Keratinocyte (primary cell): ENCODE measurements at regions not wholly inside any gene's neighbourhood (a gene's known extent, or its start where the extent isn't known, plus 50 kb on each side); places are given as distances from the start of the nearest gene placed in this dataset.

Experiments used
- EZH2 ChIP-seq: IDR thresholded peaks from one replicate; pipeline ENCODE4 v1.6.1; 2012; ENCODE audit warnings: inconsistent platforms, mild to moderate bottlenecking, low read length, moderate library complexity
- TF ChIP-seq, protein P1 (sequence below), 3 experiments: IDR thresholded peaks in 1 of 3; conservative IDR thresholded peaks in 1 of 3; optimal IDR thresholded peaks in 1 of 3; 2 replicates in 2 of 3; 3 replicates in 1 of 3; pipeline versions ENCODE3 to v1.5.1; 2011; ENCODE audit warnings: low read length in 3 of 3, mild to moderate bottlenecking in 3 of 3, moderate library complexity in 2 of 3, control low read depth in 1 of 3, inconsistent platforms in 1 of 3; ENCODE audit not compliant: insufficient read depth in 2 of 3; ENCODE audit errors: extremely low read depth in 1 of 3

DNA sequence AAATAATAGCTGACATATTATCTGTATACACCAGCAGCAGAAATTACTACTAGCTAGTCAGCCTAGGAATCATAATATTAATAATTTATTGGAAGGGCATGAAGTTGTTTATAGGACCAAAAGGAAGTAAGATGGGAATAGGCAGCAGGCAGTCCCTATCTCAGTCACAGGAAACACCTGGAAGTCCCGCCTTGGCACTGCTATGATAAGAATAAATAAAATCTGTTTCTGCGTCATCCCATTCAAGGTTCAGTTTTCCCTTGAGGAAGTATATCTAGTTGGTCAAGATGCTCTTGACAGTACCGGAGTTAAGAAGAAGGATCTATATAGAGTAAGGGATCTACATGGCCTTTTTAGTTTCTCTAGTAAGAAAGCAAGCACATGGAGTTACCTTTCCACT, 830.8 kb downstream of the DIAPH3 start:
- TF ChIP-seq, protein P1, sequence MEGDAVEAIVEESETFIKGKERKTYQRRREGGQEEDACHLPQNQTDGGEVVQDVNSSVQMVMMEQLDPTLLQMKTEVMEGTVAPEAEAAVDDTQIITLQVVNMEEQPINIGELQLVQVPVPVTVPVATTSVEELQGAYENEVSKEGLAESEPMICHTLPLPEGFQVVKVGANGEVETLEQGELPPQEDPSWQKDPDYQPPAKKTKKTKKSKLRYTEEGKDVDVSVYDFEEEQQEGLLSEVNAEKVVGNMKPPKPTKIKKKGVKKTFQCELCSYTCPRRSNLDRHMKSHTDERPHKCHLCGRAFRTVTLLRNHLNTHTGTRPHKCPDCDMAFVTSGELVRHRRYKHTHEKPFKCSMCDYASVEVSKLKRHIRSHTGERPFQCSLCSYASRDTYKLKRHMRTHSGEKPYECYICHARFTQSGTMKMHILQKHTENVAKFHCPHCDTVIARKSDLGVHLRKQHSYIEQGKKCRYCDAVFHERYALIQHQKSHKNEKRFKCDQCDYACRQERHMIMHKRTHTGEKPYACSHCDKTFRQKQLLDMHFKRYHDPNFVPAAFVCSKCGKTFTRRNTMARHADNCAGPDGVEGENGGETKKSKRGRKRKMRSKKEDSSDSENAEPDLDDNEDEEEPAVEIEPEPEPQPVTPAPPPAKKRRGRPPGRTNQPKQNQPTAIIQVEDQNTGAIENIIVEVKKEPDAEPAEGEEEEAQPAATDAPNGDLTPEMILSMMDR (optimal IDR thresholded peaks at IDR 0.05 in 1 of 3, IDR thresholded peaks at IDR 0.05 in 1 of 3, conservative IDR thresholded peaks at IDR 0.05 in 1 of 3; ENCODE audit: extremely low read depth in 1 of 3, insufficient read depth in 2 of 3, low read length in 3 of 3) = no peak
- TF ChIP-seq EZH2 = no peak
